ENCODE measurements at regions not wholly inside any gene's neighbourhood (a gene's known extent, or its start where the extent isn't known, plus 50 kb on each side); places are given as distances from the start of the nearest gene placed in this dataset.

- TF ChIP-seq POLR2A (IDR thresholded peaks at IDR 0.05) (no peak), CTCF (IDR thresholded peaks at IDR 0.05 in 4 of 5, conservative IDR thresholded peaks at IDR 0.05 in 1 of 5) (no peak)
Observed at GRCh38 chr1:88503646-88504045, 180.4 kb upstream of the PKN2 start.

All from gastrocnemius medialis (tissue), 4 donors.